Muscle of leg (tissue), 3 donors: ENCODE measurements at regions not wholly inside any gene's neighbourhood (a gene's known extent, or its start where the extent isn't known, plus 50 kb on each side); places are given as distances from the start of the nearest gene placed in this dataset.

Experiments
- DNase-seq: peaks from one replicate; pipeline ENCODE4 v3.0.0; 2013
- H3K27ac ChIP-seq: one replicate; pipeline ENCODE4 v1.5.1; 2013; ENCODE audit warnings: mild to moderate bottlenecking, low read length, control low read depth
- H3K27me3 ChIP-seq: one replicate; pipeline ENCODE4 v1.6.1; 2013; ENCODE audit warnings: low read length; ENCODE audit not compliant: control insufficient read depth, insufficient read depth
- H3K36me3 ChIP-seq: one replicate; pipeline ENCODE4 v1.6.1; 2013; ENCODE audit warnings: low read length; ENCODE audit not compliant: control insufficient read depth, insufficient read depth
- H3K4me1 ChIP-seq: one replicate; pipeline ENCODE4 v1.6.1; 2013; ENCODE audit warnings: low read length; ENCODE audit not compliant: control insufficient read depth, insufficient read depth
- H3K4me3 ChIP-seq: one replicate; pipeline ENCODE4 v1.5.1; 2013; ENCODE audit warnings: low read length, control low read depth
- H3K9me3 ChIP-seq: replicated peaks from 2 replicates; pipeline ENCODE4 v1.6.1; 2013; ENCODE audit warnings: low read depth, low read length; ENCODE audit not compliant: control insufficient read depth
- WGBS: methylation state at CpG from one replicate; pipeline ENCODE4 v1.1.5; 2013; ENCODE audit warnings: missing lambda C conversion rate; ENCODE audit not compliant: insufficient coverage; 5-methylcytosine and 5-hydroxymethylcytosine counted together

- no peaks in the 10 kb centered on the region for H3K27me3 ChIP-seq
- H3K36me3 ChIP-seq = no peaks in the 10 kb centered on the region
- no peak overlapping the region for H3K27ac ChIP-seq
- H3K4me1 ChIP-seq = no peaks in the 10 kb centered on the region
- no CpG with 5 or more reads among the region's 3 CpGs for WGBS
- DNase-seq = no peak
- H3K4me3 ChIP-seq = no peak overlapping the region
- H3K9me3 ChIP-seq = no peaks in the 10 kb centered on the region
Measured at GRCh38 chr9:71177901-71178300, 56.5 kb upstream of the TRPM3 start.

DNA sequence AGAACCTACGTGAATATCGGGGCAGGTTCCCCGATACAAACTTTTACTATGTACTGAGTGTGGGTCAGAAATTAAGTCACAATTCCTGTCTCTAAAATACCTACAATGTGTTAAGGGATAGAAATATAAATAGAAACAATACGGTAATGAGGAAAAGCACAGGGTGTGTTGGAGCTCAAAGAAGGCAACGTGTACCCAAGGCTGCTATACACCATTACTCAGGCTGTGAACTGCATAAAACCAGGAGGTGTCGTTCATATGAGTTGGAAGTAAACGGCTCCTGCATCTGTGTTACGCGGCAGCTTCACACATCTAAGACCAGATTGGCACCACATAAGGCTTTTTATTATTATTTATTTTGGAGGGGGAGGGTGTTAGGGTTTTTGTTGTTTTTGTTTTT is 50.1 kb upstream of the TRPM3 start:
- DNase-seq = no peak
- WGBS = 60% methylated on average over 1 of the region's 9 CpGs

More for the DNA sequence above, 50.1 kb upstream of the TRPM3 start:
- no peaks in the 10 kb centered on the region for H3K9me3 ChIP-seq
- no peaks in the 10 kb centered on the region for H3K4me1 ChIP-seq
- H3K4me3 ChIP-seq = no peak overlapping the region
- no peak overlapping the region for H3K27ac ChIP-seq
- no peaks in the 10 kb centered on the region for H3K36me3 ChIP-seq
- H3K27me3 ChIP-seq = no peaks in the 10 kb centered on the region
